ENCODE measurements at regions not wholly inside any gene's neighbourhood (a gene's known extent, or its start where the extent isn't known, plus 50 kb on each side); places are given as distances from the start of the nearest gene placed in this dataset.
"Not testable (repeated sequence)": the region's sequence is repeated elsewhere in the genome, so short reads cannot be mapped to it uniquely, and the experiment has no call there.

DNA sequence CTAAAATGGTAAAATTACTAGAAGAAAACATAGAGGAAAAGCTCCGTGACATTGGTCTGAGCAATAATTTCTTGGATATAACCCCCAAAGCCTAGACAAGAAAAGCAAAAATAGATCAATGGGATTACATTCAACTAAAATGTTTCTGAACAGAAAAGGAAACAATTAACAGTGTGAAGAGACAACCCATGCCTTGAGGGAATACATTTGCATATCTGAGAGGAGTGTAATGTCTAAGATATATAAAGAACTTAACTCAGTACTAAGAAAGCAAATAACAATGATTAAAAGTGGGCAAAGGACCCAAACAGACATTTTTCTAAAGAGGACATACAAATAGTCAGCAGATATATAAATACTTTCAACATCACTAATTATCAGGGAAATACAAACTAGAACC, 206.2 kb downstream of the VAPA start:
- no peak for DNase-seq (ENCODE audit: low spot score)

DNA sequence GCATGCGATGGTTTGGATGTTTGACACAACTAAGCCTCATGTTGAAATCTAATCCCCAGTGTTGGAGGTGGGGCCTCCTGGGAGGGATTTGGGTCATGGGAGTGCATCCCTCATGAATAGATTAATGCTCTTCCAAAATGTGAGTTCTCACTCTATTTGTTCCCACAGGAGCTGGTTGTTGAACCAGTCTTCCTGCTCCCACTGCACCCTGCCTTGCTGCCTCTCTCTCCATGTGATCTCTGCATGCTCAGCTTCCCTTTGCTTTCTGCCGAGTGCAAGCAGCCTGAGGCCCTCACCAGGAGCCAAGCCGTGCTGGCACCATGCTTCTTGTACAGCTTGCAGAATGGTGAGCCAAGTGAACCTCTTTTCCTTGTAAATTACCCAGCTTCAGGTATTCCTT, 206.8 kb downstream of the VAPA start:
- no peak for DNase-seq (ENCODE audit: low spot score)

DNA sequence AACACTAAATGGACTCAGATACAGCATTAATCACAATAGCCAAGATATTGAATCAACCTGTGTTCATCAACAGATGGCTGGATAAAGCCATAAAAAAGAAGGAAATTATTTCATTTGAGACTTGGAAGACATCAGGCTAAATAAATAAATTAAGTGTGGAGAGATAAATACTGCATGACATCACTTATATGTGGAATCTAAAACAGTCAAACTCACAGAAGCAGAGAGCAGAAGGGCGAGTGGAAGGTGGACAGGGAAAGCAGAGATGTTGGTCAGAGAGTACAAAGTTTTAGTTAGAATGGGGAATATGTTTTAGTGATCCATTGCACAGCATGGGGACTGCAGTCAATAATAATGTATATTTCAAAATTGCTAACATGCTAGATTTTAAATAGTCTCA, 207.2 kb downstream of the VAPA start:
- no peak for DNase-seq (ENCODE audit: low spot score)

DNA sequence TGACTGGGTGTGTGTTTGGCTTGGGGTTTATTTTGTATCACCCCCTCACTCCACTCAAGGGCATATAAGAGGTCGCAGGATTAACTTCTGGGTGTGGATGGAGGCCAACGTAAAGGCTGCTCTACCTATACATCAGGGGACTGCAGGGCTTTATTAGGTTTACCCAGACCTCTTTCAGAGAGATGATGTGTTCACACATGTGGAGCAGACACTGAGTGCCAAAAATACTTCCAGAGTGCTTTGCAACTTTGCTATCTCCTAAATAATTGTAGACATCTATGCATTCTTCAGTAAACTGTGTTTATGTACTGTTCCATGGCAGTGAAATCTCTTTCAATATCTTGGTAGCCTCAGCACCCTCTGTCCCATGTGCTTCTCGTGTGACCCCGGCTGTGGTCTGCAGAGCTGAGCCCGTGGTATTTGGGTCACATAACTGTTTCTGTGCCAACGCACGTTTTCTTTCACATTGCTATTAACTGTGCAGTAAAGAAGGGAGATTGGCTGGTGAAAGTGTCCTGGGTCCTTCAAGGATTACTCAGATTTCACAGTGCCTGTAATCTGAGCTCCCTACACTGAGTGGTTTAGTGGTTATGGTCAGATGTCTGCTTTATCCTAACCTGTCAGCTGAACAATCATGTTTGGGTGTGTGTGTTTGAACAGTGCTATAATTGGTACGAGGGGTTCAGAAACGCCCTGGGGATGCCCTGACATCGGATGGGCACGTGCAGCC, 208.1 kb downstream of the VAPA start:
- DNase-seq (ENCODE audit: low spot score), result no peak

DNA sequence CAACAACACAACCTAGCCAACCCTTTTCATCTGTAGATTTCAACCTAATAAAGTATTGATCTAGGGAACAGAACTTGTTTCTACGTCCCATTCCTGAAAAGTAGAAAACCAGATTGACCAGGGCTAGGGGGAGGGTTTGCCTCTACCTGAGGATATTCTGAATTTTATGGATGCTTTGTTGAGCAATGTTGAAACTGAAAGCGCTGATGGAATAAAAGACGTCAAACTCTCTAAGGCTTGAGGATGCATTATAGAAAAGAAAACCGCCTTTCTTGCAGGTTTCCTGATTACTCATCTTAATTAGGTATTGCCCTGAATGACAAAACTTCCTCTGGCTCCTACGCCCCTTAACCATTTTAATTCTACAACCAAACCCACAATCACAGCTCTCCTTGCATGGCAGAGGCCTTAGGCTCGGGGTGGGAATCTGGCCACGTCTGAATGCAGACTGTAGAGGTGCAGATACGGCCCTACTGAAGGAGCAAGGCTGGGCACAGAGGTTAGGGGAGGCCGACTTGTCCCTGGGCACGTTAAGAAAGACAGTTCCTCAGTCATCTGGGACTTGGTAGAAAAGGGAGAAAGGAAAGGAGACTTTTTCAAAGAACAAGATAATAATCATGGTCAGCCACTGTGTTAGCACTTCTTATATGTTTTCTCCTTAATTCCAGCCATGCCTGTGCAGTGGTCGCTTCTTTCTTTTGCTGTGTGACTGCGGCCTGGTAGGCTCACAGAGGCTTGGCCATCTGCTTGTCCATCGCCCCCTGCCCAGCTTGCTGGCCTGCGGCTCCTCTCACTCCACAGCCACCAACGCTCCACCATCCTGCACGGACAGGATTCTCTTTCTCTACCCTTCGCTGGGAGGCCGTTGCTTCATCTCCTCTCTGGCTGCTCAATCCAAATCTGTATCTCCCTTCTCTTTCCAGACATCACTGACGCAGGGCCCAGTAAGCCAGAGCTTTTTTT, 209.5 kb downstream of the VAPA start:
- DNase-seq (ENCODE audit: low spot score), result no peak

DNA sequence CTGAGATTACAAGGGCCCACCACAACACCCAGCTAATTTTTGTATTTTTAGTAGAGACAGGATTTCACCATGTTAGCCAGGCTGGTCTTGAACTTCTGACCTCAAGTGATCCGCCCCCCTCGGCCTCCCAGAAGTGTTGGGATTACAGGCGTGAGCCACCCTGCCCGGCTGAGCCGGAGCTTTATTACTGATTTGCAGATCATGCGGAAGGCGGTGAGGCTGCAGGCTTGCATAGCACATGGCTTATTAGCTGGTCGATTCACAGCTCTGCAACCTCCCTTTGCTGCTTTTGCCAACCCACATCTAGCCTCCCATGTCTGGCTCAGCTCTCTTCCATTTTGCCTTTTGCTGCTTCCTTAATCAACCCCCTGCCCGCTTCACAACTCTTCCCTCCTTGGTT, 210.3 kb downstream of the VAPA start:
- no peak for DNase-seq (ENCODE audit: low spot score)

DNA sequence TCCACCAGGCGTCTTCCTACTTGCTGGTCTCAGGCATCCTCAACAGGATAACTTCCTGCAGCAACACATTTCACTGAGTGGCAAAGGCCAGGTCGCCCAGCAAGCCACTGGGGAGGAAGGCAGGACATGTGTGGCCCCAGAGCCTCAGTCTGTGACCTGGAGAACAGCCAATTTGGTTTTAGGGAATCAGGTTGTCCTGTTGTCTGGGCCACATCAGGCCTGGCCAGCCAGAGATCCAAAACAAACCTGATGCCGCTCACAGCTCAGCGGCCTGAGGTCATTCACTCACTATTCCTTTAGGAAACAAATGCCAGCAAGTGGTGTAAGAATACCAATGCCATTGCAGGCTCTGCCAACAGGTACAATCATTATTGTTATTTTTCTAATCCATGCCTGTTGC, 210.7 kb downstream of the VAPA start:
- no peak for DNase-seq (ENCODE audit: low spot score)

DNA sequence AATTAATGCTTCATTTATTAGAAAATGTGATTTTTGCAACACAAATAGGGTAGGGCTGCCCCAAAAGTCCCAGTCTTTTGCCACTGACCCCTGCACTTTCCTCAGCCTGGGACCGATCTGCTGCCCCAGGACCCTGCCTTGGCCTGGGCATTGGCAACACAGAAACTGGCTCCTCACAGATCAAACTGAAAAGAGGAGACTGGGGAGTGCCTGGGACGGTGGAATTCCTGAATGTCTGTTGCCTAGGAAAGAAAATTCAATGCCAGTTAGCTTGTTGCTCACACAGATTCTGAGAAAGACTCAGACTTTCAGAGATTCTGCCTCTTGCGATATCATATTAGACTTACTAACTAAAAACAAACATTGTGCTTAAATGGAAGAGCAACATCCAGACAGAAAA, 211.2 kb downstream of the VAPA start:
- no peak for DNase-seq (ENCODE audit: low spot score)

DNA sequence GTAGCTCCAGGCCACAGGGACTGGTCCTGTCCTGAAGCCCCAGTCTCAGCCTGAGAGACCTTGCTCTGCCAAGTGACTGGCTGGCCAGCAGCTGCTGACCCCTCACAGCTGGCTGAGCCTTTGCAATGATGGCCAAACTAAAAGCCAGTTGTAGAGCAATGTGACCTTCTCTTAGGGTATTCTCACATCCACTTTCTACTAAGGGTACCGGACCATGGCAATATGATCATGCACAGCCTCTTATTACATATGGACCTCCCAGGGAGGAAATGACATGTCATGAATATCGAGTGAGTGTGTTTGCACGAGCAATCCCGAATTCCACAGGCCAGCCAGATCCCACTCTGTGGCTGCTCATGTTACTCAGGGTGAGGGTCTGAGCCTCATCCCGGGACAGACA, 213.9 kb downstream of the VAPA start:
- DNase-seq (ENCODE audit: low spot score), result no peak

DNA sequence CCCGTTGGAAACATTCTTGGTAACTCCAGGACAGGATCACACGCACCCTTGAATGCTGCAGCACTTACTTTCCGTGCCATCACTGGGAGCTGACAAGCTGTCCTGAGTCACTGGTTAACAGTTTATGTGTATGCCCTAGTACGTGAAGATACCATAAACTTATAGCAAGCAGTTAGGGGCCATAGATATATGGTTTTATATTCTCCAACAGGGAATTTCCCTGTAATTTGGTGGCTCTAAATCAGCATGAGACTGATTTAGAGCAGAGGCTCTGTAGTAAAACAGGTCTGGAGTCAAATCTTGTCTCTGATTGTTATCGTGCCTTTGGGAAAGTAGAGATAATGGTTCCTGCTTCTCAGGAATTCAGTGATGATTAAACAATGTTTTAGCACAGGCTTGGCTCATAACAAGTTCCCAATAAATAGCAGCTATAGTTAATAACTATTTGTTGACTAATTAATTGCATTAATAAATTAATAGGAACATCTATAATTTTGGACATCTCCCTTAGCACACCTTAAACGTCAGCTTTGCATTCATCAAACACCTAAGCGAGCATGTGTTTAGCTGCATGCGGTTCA, 215.2 kb downstream of the VAPA start:
- DNase-seq (ENCODE audit: low spot score), result no peak

DNA sequence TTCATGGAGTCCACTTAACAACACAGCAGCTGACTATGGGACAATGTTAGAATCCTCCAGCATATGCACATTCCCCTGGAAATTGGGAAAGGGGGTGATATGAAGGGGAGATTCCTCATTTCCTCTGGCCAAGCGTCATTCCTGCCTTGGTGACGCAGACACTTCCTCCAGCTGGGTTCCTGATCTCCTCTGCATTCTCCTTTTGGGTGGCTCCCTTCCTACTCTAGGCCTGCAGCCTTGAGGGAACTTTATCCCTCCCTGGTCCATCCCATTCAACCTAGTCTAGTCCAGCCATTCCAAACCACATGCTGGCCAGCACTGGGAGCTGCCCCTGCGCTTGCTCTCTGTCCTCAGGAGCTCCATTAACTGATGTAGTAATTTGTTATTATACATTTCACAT, 216.8 kb downstream of the VAPA start:
- no peak for DNase-seq (ENCODE audit: low spot score)

DNA sequence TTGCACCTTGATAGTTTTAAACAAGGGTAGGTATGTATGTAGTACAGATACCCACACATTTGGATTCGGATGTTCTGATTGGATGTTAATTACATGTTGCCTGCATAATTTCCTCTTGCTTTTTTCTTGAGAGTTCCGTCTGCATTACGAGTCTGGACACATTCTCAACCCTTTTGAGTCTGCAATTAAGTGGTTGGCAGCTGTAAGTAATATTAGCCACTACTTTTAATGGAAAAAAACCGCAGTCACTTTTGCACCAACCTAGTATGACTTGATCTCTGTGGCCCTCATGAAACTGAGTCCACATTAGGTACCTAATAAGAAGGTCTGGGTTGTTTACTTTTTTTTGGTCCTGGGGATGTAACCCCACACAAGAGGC, 217.3 kb downstream of the VAPA start:
- DNase-seq (ENCODE audit: low spot score), result no peak

DNA sequence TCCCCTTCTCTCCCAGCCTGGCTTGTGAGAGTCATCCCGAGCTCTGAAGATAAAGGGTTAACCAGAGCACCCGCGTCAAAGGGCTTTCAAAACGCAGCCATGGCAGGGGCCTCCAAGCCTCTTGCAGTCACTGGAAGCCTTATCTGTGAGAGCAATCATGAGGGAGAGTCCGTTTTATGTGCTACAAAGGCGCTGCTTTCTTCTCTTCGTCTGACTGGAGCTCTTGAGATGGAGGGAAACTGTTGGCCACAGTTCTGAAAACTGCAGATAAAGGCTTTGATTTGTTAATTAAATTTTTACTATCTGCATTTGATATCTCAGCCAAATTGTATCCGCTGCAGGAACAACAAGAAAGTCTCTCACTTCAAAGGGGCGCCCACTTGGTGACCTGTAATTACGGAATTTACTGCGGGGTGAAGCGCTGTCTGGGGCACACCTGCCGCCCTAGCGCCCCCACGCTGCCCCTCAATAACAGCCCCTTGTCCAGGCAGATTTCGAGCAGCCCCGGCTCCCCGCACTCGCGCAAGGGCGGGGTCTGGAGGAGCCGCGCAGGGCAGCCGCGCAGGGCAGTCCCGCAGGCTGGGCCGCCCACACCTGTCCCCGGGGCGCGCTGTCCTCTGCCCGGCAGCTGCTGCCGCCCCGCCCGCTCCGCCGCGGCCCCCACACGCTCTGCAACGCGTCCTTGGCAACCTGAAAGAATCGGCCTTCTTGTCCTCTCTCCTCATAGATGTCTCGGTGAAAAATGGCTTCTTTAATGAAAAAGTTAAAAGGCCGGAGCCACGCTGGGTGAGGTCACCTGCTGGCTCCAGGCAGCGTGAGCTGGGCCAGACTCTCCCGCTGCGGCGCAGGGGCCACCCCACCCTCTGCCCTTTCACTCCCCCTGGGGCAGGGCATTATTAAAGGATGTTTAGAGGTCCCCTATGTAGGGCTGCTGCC, 217.9 kb downstream of the VAPA start:
- peak; percentile 46 for DNase-seq (ENCODE audit: low spot score)

DNA sequence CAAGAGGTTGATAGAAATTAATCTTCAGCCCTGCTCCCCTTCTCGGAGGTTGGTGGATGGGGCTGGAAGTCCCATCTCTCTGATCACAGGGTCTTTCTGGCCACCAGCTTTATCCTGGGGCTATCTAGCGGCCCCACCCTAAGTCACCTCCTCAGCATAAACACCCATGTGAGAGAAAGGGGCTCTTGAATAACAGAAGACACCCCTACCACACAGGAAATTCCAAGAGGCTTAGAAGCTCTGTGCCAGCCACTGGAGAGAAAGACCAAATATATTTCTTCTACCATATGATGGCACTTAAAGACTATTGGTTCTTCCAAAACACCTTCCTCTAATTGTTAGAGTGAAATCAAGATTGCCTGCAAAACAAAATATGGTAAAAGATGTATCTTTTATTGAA, 219.7 kb downstream of the VAPA start:
- DNase-seq (ENCODE audit: low spot score), result no peak

DNA sequence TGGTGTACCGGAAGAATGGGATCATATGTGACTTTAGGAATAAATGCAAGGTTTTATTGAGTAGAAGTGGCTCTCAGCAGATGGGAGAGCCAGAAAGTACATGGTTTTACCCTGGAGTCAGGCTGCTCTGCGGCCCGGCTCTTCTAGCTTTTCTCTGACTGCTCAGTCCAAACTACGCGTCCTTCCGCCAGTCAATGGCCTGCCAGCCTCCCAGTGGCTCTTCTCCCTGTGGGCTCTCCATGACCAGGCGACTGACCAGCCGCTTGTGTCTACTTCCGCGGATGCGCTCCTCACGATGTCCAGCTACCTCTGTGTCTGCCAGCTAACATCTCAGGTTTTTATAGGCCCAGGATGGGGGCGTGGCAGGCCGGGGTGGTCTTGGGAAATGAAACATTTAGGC, 220.4 kb downstream of the VAPA start:
- no peak for DNase-seq (ENCODE audit: low spot score)

DNA sequence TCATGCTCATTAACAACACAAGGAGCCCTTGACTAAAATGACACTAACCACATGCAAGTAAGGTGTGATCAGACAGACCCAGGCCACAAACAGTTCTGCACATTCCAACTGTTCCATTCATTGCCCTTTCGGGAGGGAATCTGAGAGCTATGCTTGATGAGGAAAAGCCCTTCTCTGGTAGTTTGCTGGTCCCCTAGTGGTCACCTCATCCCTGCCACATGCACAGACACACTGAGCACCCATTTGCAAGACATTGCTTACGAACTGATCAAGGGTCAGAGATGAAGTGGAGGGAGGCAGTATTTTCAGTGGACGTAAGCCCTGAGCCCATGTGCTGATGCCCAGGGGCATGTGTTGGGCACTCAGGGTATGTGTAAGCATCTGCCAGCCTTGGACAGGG, 220.9 kb downstream of the VAPA start:
- not testable (repeated sequence) for DNase-seq (ENCODE audit: low spot score)

DNA sequence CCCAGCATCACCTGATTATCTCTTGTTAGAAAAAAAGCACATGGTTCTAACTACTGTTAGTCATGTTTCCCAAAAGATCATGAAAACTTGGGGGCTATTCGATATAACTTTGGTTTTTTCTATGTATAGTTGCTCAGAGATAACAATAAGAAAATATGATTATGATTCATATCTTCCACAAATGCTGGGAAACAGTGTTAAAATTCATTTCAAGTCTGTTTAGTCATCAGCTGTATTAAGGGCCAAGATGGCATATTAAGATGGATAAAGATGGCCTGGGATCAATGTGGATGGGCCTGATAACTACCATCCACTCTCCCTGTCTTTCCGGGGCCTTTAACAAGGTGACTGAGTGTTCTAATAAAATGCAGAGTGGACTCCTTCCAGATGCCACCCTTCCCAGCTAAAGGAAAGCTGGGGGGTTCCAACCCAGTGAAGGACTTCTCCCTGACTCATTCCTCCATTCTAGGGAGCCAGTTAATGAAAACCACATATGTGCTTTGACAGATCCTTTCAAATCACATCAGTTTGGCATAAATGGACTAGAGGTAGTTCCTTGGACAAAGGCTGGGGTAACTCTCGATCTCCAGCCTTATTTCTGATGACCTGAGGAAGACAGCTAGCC, 221.6 kb downstream of the VAPA start:
- DNase-seq (ENCODE audit: low spot score), result no peak

DNA sequence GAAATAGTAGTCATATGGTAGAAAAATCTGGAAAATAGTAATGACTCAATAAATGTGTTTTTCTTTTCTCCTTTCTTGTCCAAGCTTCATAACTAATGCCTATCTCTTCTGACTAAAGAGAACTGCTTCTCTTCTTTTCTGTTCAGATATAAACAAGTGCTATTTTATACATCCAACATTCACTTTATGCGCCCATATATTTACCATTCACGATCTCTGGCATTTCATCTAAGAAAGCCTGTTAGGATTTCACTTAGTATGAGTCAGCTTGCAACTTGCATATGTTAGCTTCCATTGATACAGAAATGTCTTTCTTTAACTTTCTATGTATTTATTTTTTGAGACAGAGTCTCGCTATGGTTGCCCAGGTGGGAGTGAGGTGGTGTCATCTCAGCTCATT, 224.9 kb downstream of the VAPA start:
- no peak for DNase-seq (ENCODE audit: low spot score)

DNA sequence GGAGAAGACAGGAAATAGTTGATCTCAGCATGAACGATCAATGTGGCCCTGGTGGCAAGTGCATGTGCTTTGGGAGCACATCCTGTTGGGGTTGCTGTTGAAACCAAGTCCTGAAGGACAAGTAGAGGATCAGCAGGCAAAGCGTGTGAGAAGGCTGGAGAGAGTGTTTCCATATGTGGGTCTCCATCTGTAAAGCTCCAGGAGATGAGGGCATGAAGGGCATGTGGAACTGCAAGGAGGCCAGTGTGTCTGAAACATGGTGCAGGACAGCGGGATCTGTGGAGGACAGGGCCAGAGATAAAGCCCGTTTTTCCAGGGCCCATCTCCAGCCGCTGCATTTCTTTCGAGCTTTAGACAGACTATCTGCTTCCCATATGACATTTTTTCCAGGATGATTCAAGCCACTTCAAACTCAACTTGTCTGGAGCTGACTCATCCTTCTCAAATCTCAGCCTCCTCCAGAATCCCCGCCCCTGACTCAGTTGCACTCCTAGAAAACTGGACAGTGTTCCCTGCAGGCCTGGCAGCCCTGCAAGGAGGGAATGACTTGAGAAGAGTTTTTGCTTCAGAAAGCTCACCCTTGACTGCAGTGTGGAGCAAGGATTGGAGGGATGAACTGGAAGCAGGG, 226.1 kb downstream of the VAPA start:
- no peak for DNase-seq (ENCODE audit: low spot score)

DNA sequence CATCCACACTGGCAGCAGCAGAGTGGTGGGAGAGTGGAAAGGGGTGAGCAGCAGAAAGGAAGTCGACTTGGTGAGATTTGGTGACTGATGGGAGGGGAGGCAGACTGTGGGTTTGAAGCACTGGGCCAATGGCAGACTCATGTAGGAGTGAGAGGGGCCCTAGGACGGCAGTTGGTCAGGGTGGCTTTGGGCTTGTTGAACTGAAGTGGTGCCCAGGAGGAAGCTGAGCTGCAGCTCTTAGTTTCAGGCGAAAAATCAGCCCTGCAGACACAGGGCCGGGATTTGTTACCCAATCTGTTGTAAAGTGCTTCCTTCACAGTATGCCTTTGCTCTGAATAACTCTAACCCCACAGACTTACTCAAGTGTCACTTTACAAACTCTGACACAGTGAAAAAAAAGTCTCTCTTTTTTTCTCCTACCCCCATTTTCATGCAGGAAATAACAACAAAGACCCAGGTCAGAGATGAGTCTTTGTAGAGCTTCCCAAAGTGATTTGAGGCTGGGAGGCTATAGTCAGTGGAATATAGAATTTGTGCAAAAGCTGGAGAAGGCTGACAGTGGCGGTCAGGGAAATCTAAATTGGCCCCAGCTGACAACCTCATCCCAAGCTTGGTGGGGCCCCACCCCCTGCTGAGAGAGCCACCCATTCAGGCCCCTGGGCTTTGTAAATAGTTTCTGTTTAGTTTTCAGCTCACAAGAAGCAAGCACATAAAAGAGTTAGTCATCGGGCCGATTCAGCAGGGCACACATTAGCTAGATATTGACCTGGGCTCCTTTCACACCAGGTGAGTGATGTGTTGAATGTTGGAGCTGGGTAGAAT, 226.9 kb downstream of the VAPA start:
- DNase-seq (ENCODE audit: low spot score), result peak; percentile 82

Measured in HT-29 (cell line).